Non-pigmented ciliary epithelial cell (primary cell): ENCODE measurements at regions not wholly inside any gene's neighbourhood (a gene's known extent, or its start where the extent isn't known, plus 50 kb on each side); places are given as distances from the start of the nearest gene placed in this dataset.

Experiments
- DNase-seq: peaks from one replicate; pipeline ENCODE4 v3.0.0-alpha.2; 2010; ENCODE audit warnings: low read depth

DNA sequence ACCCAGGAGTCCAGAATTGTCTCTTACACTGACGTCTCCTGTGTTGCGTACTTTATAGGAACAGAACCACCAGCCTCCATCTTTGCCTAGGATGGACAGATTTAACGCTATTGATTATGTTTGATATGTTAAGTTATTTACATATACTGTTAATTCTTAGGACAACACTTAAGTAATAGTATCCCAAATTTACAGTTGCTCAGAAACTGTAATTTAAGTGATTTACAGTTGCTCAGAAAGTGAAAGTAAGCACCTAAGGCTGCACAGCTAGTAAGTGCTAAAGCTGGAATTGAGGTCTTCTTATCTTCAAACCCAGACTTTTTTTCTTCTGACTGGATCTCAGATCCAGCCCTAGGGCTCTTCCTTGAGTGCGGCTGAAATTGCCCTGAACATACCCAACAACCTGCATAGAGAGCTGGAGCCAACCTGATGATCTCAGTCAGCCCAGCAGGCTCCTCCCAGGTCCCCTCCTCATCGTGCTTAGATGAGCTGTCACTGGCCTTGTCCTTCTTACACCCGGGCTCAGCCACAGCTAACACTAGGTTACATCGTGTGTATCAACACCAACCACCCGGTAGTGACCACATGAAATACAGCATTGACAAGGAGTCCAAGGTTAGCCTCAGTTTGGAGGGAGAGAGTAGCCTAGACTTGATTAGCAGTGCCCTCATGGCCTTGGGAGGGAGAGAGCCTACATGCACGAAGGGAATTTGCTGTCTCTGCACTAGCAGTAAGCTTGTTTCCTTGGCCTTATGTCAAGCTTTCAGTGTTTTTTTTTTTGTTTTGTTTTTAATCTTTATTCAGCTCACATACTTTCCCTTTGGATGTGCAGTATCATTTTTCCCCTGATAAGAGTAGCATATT lies 111.1 kb upstream of the ARHGAP5 start:
- no peak for DNase-seq

DNA sequence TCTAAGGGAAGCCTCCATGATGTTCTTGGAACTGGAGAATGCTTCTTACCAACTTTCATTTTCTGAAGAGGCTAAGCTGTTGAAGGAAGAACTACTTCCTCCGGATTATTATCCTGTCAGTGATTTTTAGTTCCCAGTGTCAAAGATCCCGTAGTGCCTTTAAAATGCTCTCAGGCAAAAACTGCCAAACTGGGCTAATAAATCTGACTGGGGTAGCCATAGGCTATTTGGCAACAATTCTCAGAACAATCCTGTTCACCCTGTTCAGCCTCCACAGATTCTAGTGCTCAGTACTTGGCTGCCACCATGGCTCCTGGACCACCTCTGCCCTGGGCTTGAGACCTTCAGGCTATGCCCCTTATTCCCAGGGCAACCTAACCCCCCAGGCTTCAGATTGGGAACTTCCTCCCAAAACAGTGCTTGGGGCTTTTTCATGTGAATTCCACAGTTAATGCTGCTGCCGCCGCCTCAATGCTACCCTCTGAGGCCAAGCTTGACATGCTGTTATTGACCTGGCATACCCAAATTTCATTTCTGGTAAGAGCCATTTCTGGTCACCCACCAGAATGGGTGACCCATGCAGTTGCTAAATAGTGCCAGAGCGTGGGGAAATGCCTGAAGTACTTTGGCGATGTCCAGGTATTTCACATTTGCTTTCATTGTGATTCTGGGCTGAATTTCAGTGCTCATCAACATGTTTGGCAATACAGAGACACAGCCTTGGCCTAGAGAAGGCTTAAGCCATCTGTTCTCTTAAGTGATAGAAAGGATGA lies 110.0 kb upstream of the ARHGAP5 start:
- DNase-seq = no peak

DNA sequence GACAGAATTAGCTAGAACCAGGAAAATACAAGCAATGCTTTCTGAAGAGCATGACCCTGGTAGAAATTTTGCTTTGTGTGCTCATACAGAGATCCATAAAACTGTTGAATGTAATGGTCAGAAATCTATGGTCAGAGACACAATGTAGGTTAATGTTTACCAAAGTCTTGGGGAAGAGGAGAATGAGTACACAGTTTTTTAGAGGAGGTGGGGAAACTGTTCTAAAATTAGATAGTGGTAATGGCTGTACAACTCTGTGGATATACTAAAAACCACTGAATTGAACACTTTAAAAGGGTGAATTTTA lies 109.5 kb upstream of the ARHGAP5 start:
- no peak for DNase-seq

GRCh38 chr14:31968107-31968810 lies 108.8 kb upstream of the ARHGAP5 start:
- no peak for DNase-seq

DNA sequence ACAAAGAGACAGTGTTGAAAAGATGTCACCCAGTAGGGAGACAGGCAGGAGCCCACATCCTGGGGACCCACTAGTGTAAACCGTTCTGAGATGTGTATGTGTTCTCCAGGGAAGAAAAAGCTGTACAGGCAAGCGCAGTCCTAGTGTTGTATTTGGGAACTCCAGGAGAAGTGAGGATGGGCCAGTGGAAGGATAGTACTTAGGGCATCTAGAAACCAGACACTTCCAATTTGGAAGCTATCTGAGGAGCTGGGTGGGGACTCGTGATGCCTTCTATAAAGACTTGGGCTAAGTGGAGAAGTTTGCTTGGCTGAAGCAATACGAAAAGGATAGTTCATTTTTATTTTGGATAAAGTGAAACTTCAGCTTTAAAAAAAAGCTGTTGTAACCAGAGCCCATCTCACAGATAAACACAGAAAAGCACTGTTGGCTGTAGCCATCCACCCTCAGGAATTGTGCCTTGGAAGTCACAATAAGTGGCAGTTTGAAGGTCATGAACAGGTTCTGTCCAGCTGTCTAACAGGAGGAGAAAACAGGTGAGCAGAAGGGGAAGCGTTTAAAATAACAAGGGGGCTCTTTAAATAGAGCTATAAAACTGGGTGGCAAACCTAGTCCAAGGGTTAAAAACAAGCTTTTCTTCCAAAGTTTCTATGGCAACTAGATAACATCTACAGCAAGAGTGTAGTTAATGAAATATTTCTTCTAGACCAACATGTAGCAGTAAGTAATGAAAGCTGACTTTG lies 108.0 kb upstream of the ARHGAP5 start:
- no peak for DNase-seq

DNA sequence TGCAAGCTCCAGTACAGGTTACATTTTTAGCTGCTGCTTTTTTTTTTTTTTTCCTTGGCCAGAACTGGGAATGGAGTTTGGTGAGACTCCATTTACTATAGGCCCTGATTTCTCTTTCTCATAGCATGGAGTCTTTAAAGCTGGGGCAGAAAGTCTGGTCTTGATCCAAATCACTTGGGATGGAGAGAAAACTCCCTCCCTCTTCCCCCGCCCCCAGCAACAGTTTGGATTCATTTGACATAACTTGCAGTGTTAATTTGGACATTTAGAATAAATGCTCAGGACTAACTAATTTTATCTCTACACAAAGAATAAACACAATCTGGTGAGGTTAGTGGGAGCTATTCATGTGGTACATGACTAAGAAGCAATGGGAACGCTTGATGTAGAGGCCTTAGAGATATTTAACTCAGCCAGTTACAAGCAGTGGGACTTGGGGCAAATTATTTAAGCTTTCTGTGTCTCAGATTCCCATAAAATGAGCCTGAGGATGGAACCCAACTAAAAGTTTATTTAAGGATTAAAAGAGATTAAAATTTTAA lies 107.3 kb upstream of the ARHGAP5 start:
- no peak for DNase-seq

DNA sequence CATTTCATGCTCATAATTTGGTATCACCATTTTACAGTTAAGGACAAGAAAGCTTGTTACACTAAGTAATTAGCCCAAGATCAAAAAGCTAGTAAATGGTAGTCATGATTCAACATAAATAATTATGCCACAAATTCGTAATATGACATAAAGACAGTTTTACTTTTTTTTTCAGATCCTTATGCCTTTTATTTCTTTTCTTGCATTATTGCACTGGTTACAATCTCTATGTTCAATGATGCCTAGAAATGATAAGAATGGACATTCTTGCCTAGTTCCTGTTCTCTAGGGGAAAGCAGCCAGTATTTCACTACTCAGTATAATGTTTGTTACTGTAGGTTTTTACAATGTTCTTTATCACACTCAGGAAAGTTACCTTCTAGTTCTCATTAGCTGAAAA lies 106.4 kb upstream of the ARHGAP5 start:
- no peak for DNase-seq

DNA sequence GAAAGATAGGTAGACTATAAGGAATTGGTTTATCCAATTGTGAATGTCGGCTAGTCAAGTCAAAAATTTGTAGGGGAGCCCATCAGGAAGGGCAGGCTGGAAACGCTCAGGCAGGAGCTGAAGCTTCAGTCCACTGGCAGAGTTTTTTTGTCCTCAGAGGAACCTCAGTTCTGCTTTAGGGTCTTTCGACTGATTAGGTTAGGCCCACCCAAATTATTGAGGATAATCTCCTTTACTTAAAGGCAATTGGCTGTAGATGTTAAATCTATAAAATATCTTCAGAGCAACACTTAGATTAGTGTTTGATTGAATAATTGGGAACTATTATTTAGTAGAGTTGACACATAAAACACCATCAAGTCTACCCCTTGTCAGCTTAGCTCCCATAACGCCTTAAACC lies 105.5 kb upstream of the ARHGAP5 start:
- DNase-seq = no peak

DNA sequence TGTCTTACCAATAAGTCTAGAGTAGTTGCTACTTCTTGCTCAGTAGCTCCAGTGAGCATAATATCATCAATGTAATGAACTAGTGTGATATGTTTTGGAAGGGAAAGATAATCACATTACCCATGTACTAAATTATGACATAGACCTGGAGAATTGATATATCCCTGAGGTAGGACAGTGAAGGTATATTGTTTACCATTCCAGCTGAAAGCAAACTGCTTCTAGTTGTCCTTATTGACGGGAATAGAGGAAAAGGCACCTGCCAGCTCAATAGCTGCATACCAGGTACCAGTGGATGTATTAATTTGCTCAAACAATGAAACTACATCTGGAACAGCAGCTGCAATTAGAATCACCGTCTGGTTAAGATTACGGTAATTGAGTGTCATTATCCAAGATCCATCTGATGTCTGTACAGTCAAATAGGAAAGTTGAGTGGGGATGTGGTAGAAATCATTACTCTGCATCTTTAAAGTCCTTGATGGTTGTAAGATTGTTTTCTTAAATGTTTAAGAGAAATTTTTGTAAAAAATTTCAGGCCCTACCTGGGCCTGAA lies 100.0 kb upstream of the ARHGAP5 start:
- no peak for DNase-seq

DNA sequence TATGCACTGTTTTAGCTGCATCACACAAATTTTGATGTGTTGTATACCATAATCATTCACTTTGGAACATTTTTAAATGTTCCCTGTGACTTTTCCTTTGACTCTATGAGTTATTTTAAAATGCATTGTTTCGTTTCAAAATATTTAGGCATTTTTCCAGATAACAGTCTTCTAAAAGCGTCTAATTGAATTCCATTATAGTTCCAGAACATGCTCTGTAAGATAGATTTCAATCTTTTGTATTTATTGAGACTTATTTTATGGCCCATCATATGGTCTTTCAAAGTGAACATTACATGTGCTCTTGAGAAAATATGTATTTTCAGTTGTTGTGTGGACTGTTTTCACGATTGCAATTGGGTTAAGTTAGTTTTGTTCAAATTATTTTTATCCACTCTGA lies 98.7 kb upstream of the ARHGAP5 start:
- no peak for DNase-seq

DNA sequence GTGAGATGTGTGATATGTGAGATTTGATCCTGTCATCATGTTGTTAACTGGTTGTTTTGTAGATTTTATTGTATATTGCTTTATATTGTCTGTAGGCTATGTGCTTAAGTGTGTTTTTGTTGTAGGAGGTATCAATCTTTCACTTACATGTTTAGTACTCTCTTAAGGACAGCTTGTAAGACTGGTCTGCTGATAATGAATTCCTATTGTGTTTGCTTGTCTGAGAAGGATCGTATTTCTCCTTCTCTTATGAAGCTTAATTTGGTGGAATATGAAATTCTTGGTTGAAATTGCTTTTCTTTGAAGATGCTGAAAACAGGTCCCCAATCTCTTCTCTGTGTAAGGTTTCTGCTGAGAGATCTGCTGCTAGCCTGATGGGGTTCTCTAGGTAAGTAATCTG lies 94.5 kb upstream of the ARHGAP5 start:
- no peak for DNase-seq

DNA sequence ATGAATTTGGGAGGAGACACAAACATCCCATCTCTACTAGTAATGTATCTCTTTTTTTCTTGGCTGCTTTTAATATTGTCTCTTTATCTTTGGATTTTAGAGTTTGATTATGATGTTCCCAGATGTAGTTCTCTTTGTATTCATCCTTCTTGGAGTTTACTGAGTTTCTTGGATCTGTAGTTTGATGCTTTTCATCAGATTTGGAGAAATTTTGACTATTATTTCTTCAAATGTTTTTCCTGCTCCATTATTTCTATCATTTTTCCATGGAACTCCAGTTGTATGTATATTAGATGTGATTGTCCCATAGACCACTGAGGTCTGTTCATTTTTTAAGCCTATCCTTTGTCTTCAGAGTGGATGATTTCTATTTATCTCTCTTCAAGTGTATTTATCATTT lies 90.7 kb upstream of the ARHGAP5 start:
- DNase-seq = no peak

DNA sequence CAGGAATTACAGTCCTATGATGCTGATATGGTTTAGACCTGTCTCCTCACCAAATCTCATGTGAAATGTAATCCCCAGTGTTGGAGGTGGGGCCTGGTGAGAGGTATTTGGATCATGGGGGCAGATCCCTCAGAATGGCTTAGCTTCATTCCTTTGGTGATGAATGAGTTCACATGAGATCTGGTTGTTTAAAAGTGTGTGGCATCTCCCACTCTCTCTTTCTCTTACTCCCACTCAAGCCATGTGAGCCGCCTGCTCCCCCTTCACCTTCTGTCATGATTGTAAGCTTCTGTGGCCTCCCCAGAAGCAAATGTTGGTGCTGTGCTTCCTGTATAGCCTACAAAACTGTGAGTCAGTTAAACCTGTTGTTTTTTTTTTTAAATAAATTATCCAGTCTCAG lies 89.4 kb upstream of the ARHGAP5 start:
- no peak for DNase-seq

GRCh38 chr14:31988244-31988643 lies 88.9 kb upstream of the ARHGAP5 start:
- no peak for DNase-seq

GRCh38 chr14:31990183-31990857 lies 86.8 kb upstream of the ARHGAP5 start:
- no peak for DNase-seq

GRCh38 chr14:31990926-31991572 lies 86.1 kb upstream of the ARHGAP5 start:
- no peak for DNase-seq

DNA sequence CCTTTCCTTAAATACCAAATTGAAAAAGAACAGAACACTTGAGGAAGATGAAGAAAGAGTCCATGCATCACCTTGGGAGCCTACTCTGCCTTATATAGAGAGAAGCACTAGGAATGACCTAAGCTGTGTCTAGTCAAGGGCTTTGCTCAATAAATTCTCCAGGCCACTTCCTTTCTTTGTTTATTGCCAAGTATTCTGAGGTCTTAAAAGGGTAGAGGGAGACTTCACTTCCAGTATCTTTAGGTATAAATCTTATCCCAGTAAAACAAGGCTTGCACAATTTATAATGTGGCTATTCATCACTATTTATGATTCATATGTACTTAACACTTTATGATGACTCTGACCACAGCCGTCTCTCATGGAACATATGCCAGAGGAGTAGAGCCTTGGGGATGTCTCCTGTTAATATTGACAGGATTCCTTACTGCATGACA lies 85.1 kb upstream of the ARHGAP5 start:
- DNase-seq = no peak

DNA sequence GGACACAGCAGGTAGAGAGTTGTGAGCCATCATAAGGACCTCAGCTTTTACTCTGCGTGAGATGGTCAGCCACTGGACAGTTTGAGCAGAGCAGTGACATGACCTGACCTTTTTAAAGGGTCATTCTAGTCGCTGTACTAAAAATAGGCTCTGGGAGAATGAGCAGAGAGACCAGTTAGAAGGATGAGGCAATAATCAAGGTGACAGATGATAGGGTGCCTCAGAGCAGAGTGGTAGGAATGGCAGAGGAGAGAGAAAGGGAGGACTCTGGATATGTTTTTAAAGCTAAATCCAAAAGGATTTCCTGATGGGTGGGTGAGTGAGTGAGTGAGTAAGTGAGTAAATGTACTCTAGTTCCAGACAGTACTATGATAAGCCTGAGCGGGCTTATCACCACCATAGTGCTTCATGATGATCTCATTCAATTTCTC lies 83.6 kb upstream of the ARHGAP5 start:
- no peak for DNase-seq

DNA sequence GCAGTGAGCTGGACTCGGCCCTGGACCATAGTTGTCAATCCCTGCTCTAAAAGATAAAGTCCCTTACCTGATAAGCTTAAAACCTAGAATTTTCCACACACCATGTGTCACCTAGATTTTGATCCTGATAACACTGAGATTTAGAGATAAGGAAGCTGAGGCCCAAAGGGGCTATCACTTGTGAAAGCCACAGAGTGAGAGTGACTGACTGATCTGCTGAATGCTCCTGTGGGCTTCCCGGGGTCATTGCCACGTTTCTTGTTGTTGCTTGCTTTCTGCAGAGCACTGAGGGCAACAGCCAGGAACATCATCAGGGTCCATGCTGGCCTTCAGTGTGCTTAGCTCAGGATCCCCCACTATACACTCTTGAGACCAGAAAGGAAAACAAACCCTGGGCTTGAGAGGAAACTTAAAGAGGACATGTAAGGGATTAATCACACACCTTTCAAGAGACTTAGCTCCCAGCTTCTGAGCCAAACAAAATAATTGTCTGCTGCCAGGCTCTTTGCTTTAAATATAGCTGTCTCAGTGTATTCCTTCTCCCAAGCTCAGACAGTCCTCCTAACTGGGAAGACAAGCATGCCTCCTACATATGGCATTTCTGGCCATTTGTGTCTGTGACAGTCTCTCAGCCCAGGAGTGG lies 82.6 kb upstream of the ARHGAP5 start:
- no peak for DNase-seq

- no peak for DNase-seq
Observed at GRCh38 chr14:32003585-32003984, 73.5 kb upstream of the ARHGAP5 start.
